GM12872 (cell line): ENCODE measurements at regions not wholly inside any gene's neighbourhood (a gene's known extent, or its start where the extent isn't known, plus 50 kb on each side); places are given as distances from the start of the nearest gene placed in this dataset.

Source experiments
- TF ChIP-seq, protein P1 (sequence below): IDR thresholded peaks from 3 replicates; pipeline ENCODE4 v1.5.1; 2011; ENCODE audit warnings: low read depth, mild to moderate bottlenecking, low read length, moderate library complexity; ENCODE audit not compliant: insufficient read depth

DNA sequence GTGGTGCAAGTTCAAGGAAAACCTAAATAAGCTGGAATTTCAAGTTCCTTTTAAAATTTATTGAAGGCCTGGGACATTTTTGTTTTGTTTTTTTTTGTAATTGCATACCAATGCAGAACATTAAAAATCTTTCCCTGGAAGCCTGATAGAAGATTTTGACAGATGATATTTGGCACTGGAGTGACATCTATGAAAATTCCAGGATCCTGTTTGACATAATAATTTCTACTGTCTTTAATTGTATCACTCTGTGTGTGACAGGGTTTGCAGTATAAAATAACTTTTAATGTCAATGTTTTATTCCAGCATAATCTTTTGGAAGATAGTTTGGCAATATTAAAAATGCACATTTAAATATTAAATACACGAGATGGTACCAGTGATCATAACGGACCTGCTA is 514.2 kb upstream of the ACO1 start:
- TF ChIP-seq, protein P1, sequence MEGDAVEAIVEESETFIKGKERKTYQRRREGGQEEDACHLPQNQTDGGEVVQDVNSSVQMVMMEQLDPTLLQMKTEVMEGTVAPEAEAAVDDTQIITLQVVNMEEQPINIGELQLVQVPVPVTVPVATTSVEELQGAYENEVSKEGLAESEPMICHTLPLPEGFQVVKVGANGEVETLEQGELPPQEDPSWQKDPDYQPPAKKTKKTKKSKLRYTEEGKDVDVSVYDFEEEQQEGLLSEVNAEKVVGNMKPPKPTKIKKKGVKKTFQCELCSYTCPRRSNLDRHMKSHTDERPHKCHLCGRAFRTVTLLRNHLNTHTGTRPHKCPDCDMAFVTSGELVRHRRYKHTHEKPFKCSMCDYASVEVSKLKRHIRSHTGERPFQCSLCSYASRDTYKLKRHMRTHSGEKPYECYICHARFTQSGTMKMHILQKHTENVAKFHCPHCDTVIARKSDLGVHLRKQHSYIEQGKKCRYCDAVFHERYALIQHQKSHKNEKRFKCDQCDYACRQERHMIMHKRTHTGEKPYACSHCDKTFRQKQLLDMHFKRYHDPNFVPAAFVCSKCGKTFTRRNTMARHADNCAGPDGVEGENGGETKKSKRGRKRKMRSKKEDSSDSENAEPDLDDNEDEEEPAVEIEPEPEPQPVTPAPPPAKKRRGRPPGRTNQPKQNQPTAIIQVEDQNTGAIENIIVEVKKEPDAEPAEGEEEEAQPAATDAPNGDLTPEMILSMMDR: no peak

- TF ChIP-seq, protein P1: no peak
These were observed 510.7 kb upstream of the ACO1 start for GRCh38 chr9:31873722-31874121.

GRCh38 chr9:31894008-31894407 is 490.4 kb upstream of the ACO1 start:
- TF ChIP-seq, protein P1: no peak

GRCh38 chr9:31908158-31908890 is 476.1 kb upstream of the ACO1 start:
- TF ChIP-seq, protein P1: no peak

DNA sequence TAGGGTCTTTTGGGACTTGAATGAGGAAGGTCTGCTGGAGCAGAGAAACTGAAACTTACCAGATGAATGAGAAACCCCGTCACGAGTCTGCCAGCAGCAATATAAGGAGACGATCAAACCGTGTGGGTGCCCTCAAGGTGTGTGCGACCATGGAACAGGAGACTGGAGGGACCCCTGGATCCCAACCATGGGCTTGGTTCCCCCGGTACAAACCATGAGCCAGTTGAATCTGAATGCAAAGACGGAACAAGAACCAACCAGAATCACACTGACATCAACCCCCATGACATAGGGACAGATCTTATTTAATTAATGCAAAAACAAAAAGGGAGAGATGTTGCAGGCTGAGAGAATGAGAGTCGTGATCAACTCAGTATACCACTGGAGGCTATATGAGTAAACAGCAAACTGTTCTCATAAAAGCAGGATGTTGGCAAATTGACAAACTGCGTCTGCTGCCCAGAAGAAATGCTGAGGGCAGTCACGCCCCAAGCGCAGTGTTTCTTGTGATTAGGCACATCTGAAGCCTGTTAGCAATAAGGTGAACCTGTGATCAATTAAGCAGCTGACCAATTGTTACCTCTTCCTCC is 475.5 kb upstream of the ACO1 start:
- TF ChIP-seq, protein P1: no peak

- TF ChIP-seq, protein P1: no peak
These were observed 471.8 kb upstream of the ACO1 start for GRCh38 chr9:31912636-31913035.

DNA sequence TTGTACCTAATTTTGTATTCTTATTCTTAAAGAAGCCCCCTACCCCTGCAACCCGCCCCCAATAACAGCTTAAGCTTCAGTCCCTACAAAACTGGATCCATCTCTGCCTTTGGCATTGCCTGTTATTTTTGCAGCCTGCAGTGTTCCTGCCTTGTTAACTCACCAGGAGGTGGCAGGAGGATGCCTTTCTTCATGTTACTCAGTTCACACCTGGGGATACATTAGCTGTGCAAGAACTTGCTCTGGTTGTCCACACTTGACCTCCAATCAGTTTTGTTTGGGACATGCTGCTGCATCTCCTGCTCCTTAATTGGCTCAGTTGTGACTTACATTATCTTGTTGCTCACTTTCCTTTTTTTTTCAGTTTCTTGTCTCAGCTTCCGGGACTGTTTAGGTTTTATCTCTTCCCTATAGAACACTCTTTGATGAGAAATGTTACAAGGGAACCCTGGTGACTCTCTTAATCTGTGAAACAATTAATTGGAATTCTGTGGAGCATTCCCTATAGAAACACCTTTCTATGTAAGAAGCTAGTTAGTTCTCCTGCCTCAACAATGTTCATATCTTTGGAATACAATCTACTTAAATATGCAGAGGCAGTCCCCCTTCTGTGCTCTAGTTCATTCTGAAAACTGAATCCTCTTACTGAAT is 467.7 kb upstream of the ACO1 start:
- TF ChIP-seq, protein P1: 0 out of 3 replicates have a peak, but pooled peaks have one; percentile 19
